Ishikawa (cell line): ENCODE measurements at regions not wholly inside any gene's neighbourhood (a gene's known extent, or its start where the extent isn't known, plus 50 kb on each side); places are given as distances from the start of the nearest gene placed in this dataset.

ENCODE experiments used
- RAD21 ChIP-seq: IDR thresholded peaks from 2 replicates; pipeline ENCODE4 v1.6.1; 2012; ENCODE audit warnings: low read depth
- TAF1 ChIP-seq: IDR thresholded peaks from 2 replicates; pipeline ENCODE4 v1.6.1; 2012; ENCODE audit warnings: low read depth, mild to moderate bottlenecking

- TF ChIP-seq TAF1 (no peak), RAD21 (no peak)
Observed at GRCh38 chr14:37932008-37932407, 275.7 kb upstream of the SSTR1 start.
